Osteocyte (in vitro differentiated cells): ENCODE measurements at regions not wholly inside any gene's neighbourhood (a gene's known extent, or its start where the extent isn't known, plus 50 kb on each side); places are given as distances from the start of the nearest gene placed in this dataset.

ENCODE experiments used
- DNase-seq: peaks from one replicate; pipeline ENCODE4 v3.0.0; 2021; ENCODE audit warnings: mixed read lengths; ENCODE audit not compliant: unreplicated experiment; ENCODE audit errors: extremely low spot score
- H3K27ac Mint-ChIP-seq: one replicate; pipeline ENCODE4 v1.8.0; 2021; ENCODE audit warnings: mild to moderate bottlenecking, mixed read lengths; ENCODE audit not compliant: unreplicated experiment
- H3K27me3 Mint-ChIP-seq: one replicate; pipeline ENCODE4 v1.8.0; 2021; ENCODE audit warnings: mixed read lengths; ENCODE audit not compliant: unreplicated experiment
- H3K36me3 Mint-ChIP-seq: one replicate; pipeline ENCODE4 v1.8.0; 2021; ENCODE audit warnings: mixed read lengths; ENCODE audit not compliant: unreplicated experiment
- H3K4me1 Mint-ChIP-seq: one replicate; pipeline ENCODE4 v1.8.0; 2021; ENCODE audit warnings: mixed read lengths; ENCODE audit not compliant: unreplicated experiment
- H3K4me3 Mint-ChIP-seq: one replicate; pipeline ENCODE4 v1.8.0; 2021; ENCODE audit warnings: mild to moderate bottlenecking, moderate library complexity, mixed read lengths; ENCODE audit not compliant: unreplicated experiment
- H3K9me3 Mint-ChIP-seq: one replicate; pipeline ENCODE4 v1.8.0; 2021; ENCODE audit warnings: mixed read lengths; ENCODE audit not compliant: unreplicated experiment
- CTCF ChIP-seq: fragments of 200-600 bp; sonication (generic); IDR thresholded peaks from 2 replicates; pipeline ENCODE4 v1.5.0; 2021; ENCODE audit warnings: antibody characterized with exemption, mild to moderate bottlenecking, moderate library complexity

GRCh38 chr3:34955680-34956079 lies 683.6 kb upstream of the ARPP21 start:
- Mint-ChIP-seq H3K4me1 (peaks cover 3% of the 10 kb centered on the region), H3K27ac (no peak overlapping the region), H3K27me3 (peaks cover 4% of the 10 kb centered on the region), H3K9me3 (no peaks in the 10 kb centered on the region), H3K4me3 (no peak overlapping the region), H3K36me3 (no peaks in the 10 kb centered on the region)
- no peak for TF ChIP-seq CTCF
- no peak for DNase-seq

- peaks cover 4% of the 10 kb centered on the region for H3K27me3 Mint-ChIP-seq
- H3K36me3 Mint-ChIP-seq = no peaks in the 10 kb centered on the region
- no peak overlapping the region for H3K27ac Mint-ChIP-seq
- H3K4me3 Mint-ChIP-seq = no peak overlapping the region
- peaks cover 3% of the 10 kb centered on the region for H3K4me1 Mint-ChIP-seq
- DNase-seq = no peak
- TF ChIP-seq CTCF = no peak
- no peaks in the 10 kb centered on the region for H3K9me3 Mint-ChIP-seq
Observed at GRCh38 chr3:34956511-34956910, 682.8 kb upstream of the ARPP21 start.

GRCh38 chr3:34957677-34958076 lies 681.6 kb upstream of the ARPP21 start:
- Mint-ChIP-seq H3K4me3 (no peak overlapping the region), H3K27ac (peak overlapping the region; percentile 20), H3K9me3 (no peaks in the 10 kb centered on the region), H3K36me3 (no peaks in the 10 kb centered on the region), H3K4me1 (peaks cover 3% of the 10 kb centered on the region), H3K27me3 (peaks cover 4% of the 10 kb centered on the region)
- DNase-seq = no peak
- TF ChIP-seq CTCF = no peak

- no peaks in the 10 kb centered on the region for H3K4me1 Mint-ChIP-seq
- peaks cover 21% of the 10 kb centered on the region for H3K27me3 Mint-ChIP-seq
- no peak for TF ChIP-seq CTCF
- H3K27ac Mint-ChIP-seq = no peak overlapping the region
- no peak overlapping the region for H3K4me3 Mint-ChIP-seq
- no peak for DNase-seq
- no peaks in the 10 kb centered on the region for H3K36me3 Mint-ChIP-seq
- peaks cover 7% of the 10 kb centered on the region for H3K9me3 Mint-ChIP-seq
Observed at GRCh38 chr3:34969513-34969912, 669.8 kb upstream of the ARPP21 start.

GRCh38 chr3:34972481-34972880 lies 666.8 kb upstream of the ARPP21 start:
- H3K36me3 Mint-ChIP-seq = no peaks in the 10 kb centered on the region
- H3K4me1 Mint-ChIP-seq = no peaks in the 10 kb centered on the region
- no peak for DNase-seq
- H3K9me3 Mint-ChIP-seq = peaks cover 18% of the 10 kb centered on the region
- H3K4me3 Mint-ChIP-seq = no peak overlapping the region
- no peak overlapping the region for H3K27ac Mint-ChIP-seq
- H3K27me3 Mint-ChIP-seq = peaks cover 5% of the 10 kb centered on the region
- no peak for TF ChIP-seq CTCF
